Type B pancreatic cell (in vitro differentiated cells): ENCODE measurements at regions not wholly inside any gene's neighbourhood (a gene's known extent, or its start where the extent isn't known, plus 50 kb on each side); places are given as distances from the start of the nearest gene placed in this dataset.

Source experiments
- DNase-seq: peaks from one replicate; pipeline ENCODE4 v3.0.0; 2021; ENCODE audit warnings: mixed read lengths; ENCODE audit not compliant: unreplicated experiment; ENCODE audit errors: extremely low spot score
- H3K27ac Mint-ChIP-seq: 2 replicates; pipeline ENCODE4 v1.8.0; 2021; ENCODE audit warnings: mild to moderate bottlenecking, mixed read lengths
- H3K27me3 Mint-ChIP-seq: 2 replicates; pipeline ENCODE4 v1.8.0; 2021; ENCODE audit warnings: mixed read lengths
- H3K36me3 Mint-ChIP-seq: 2 replicates; pipeline ENCODE4 v1.8.0; 2021; ENCODE audit warnings: mixed read lengths
- H3K4me1 Mint-ChIP-seq: one replicate; pipeline ENCODE4 v1.8.0; 2021; ENCODE audit warnings: mixed read lengths; ENCODE audit not compliant: unreplicated experiment
- H3K4me3 Mint-ChIP-seq: 2 replicates; pipeline ENCODE4 v1.8.0; 2021; ENCODE audit warnings: mild to moderate bottlenecking, mixed read lengths
- H3K9me3 Mint-ChIP-seq: 2 replicates; pipeline ENCODE4 v1.8.0; 2021; ENCODE audit warnings: mixed read lengths
- CTCF ChIP-seq: fragments of 200-600 bp; sonication (generic); conservative IDR thresholded peaks from 2 replicates; pipeline ENCODE4 v1.5.0; 2021; ENCODE audit warnings: antibody characterized with exemption, mild to moderate bottlenecking

GRCh38 chr22:47624252-47625012 lies 862.0 kb downstream of the TBC1D22A start:
- Mint-ChIP-seq H3K4me3 (no peak overlapping the region), H3K27me3 (no peaks in the 10 kb centered on the region), H3K4me1 (no peaks in the 10 kb centered on the region), H3K9me3 (no peaks in the 10 kb centered on the region), H3K27ac (no peak overlapping the region), H3K36me3 (no peaks in the 10 kb centered on the region)
- DNase-seq: no peak
- no peak for TF ChIP-seq CTCF

DNA sequence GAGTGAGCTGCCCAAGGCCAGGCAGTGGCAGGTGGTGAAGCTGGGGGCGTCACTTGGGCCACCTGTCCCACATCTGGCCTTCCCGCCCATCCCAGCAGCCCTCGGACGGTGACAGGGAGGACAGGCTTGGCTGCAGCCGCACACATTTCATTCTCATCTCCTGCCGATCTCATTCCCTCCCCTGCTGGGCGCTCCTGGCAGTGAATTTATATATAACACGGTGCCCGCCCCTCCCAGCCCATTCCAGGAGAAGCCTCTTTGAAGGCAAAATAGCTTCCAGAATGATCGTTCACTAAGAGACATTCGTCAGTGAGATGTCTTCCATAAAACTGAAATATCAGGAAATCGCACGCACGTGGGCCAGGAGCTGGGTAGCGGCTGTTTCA lies 861.3 kb downstream of the TBC1D22A start:
- H3K4me1 Mint-ChIP-seq: no peaks in the 10 kb centered on the region
- no peak overlapping the region for H3K27ac Mint-ChIP-seq
- H3K4me3 Mint-ChIP-seq: no peak overlapping the region
- no peaks in the 10 kb centered on the region for H3K36me3 Mint-ChIP-seq
- TF ChIP-seq CTCF: no peak
- peak; percentile 51 for DNase-seq
- no peaks in the 10 kb centered on the region for H3K27me3 Mint-ChIP-seq
- H3K9me3 Mint-ChIP-seq: no peaks in the 10 kb centered on the region

DNA sequence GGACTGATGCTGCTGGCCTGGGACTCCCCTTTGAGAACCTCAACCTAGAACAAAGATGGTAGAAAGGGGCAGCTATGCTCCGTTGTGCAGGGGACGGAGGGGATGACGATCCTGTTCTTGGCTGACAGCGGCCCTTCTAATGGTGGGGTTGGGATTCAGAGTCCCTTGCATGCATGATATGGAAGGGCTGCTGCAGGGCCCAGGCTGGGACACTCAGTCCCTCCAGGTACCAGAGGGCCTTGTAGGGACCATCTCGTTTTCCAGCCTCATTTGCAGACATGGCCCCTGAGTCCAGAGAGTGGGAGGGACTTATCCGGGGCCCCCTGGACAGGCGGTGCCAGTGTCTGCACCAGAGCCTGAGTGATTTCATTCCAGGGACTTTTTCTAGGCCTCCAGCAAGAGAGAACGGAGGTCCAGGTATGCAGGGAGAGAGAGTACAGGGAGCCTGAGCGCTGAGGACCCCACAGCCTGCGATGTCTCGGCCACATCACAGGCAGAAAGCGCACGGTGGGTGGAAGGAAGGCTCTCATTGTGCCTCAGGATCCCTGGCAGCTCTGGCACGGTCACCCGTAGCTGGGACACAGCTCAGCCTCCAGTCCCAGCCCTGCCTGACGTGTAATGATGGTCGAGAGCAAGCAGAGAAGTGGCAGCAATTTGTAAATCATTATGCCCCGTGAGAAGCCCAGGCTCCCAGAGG lies 860.8 kb downstream of the TBC1D22A start:
- Mint-ChIP-seq H3K9me3 (no peaks in the 10 kb centered on the region), H3K4me3 (no peak overlapping the region), H3K27ac (no peak overlapping the region), H3K27me3 (no peaks in the 10 kb centered on the region), H3K36me3 (no peaks in the 10 kb centered on the region), H3K4me1 (no peaks in the 10 kb centered on the region)
- DNase-seq: peak; percentile 45
- no peak for TF ChIP-seq CTCF

DNA sequence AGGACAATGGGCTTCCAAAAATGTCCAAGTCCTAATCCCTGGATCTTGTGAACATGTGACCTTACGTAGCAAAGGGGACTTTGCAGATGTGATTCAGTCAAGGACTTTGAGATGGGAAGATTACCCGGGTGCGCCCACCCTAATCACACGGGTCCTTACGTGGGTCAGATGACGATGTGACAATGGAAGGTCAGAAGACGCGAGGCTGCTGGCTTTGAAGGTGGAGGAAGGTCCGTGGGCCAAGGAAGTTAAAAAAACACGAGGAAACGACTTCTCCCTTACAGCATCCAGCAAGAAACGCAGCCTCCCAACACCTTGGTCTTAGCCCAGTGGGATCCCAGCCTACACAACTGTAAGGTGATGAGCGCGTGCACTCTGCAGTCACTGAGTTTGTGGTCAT lies 860.1 kb downstream of the TBC1D22A start:
- no peak for TF ChIP-seq CTCF
- Mint-ChIP-seq H3K27ac (no peak overlapping the region), H3K4me1 (no peaks in the 10 kb centered on the region), H3K9me3 (no peaks in the 10 kb centered on the region), H3K4me3 (no peak overlapping the region), H3K36me3 (no peaks in the 10 kb centered on the region), H3K27me3 (no peaks in the 10 kb centered on the region)
- peak; percentile 37 for DNase-seq

- H3K27ac Mint-ChIP-seq: no peak overlapping the region
- H3K36me3 Mint-ChIP-seq: no peaks in the 10 kb centered on the region
- no peaks in the 10 kb centered on the region for H3K27me3 Mint-ChIP-seq
- no peaks in the 10 kb centered on the region for H3K4me1 Mint-ChIP-seq
- H3K4me3 Mint-ChIP-seq: no peak overlapping the region
- H3K9me3 Mint-ChIP-seq: no peaks in the 10 kb centered on the region
- TF ChIP-seq CTCF: no peak
- no peak for DNase-seq
Observed at GRCh38 chr22:47621253-47621652, 858.8 kb downstream of the TBC1D22A start.
